AG10803 (cell line): ENCODE measurements at regions not wholly inside any gene's neighbourhood (a gene's known extent, or its start where the extent isn't known, plus 50 kb on each side); places are given as distances from the start of the nearest gene placed in this dataset.

Experiments
- DNase-seq: peaks from one replicate; pipeline ENCODE4 v3.0.0; 2010; ENCODE audit warnings: low read depth
- H3K4me3 ChIP-seq: 2 replicates; pipeline ENCODE4 v1.5.1; 2011; ENCODE audit warnings: mild to moderate bottlenecking, low read length, control low read depth
- CTCF ChIP-seq: conservative IDR thresholded peaks from 2 replicates; pipeline ENCODE4 v1.5.1; 2011; ENCODE audit warnings: mild to moderate bottlenecking, low read length, control low read depth, inconsistent platforms

GRCh38 chr2:226017107-226017506, 617.6 kb downstream of the NYAP2 start:
- DNase-seq: no peak
- no peak for TF ChIP-seq CTCF
- no peak overlapping the region for H3K4me3 ChIP-seq

GRCh38 chr2:226011716-226012450, 612.4 kb downstream of the NYAP2 start:
- H3K4me3 ChIP-seq: no peak overlapping the region
- TF ChIP-seq CTCF: no peak
- no peak for DNase-seq

GRCh38 chr2:226002438-226002837, 602.9 kb downstream of the NYAP2 start:
- no peak overlapping the region for H3K4me3 ChIP-seq
- TF ChIP-seq CTCF: no peak
- DNase-seq: peak; percentile 94

- DNase-seq: peak; percentile 17
- H3K4me3 ChIP-seq: no peak overlapping the region
- no peak for TF ChIP-seq CTCF
Observed at GRCh38 chr2:226001716-226002115, 602.2 kb downstream of the NYAP2 start.

- DNase-seq: no peak
- no peak overlapping the region for H3K4me3 ChIP-seq
- TF ChIP-seq CTCF: no peak
Observed at GRCh38 chr2:225999692-226000091, 600.2 kb downstream of the NYAP2 start.

- peak; percentile 53 for DNase-seq
- H3K4me3 ChIP-seq: no peak overlapping the region
- no peak for TF ChIP-seq CTCF
Observed at GRCh38 chr2:225998653-225999052, 599.1 kb downstream of the NYAP2 start.

- no peak overlapping the region for H3K4me3 ChIP-seq
- no peak for DNase-seq
- TF ChIP-seq CTCF: no peak
Observed at GRCh38 chr2:225998116-225998515, 598.6 kb downstream of the NYAP2 start.
